GM12891 (cell line): ENCODE measurements at regions not wholly inside any gene's neighbourhood (a gene's known extent, or its start where the extent isn't known, plus 50 kb on each side); places are given as distances from the start of the nearest gene placed in this dataset.
A peak's percentile ranks its signal among the peaks of the same experiment; 100 is the strongest.

Source experiments
- DNase-seq: peaks from one replicate; pipeline ENCODE4 v3.0.0; 2011; ENCODE audit warnings: low spot score; ENCODE audit not compliant: insufficient read length
- FAIRE-seq: peaks from 2 replicates; lab custom pipeline; 2011; peaks lifted over from hg19 to GRCh38; lab: Jason Lieb, UNC
- PAX5 ChIP-seq: IDR thresholded peaks from 2 replicates; pipeline ENCODE4 v1.6.1; 2011; ENCODE audit warnings: low read length, moderate library complexity, mild to moderate bottlenecking; ENCODE audit not compliant: insufficient read depth, severe bottlenecking
- POLR2A ChIP-seq: IDR thresholded peaks from 2 replicates; pipeline ENCODE4 v1.6.1; 2011; ENCODE audit warnings: low read depth, low read length, control low read depth
- POLR2AphosphoS5 ChIP-seq: IDR thresholded peaks from 2 replicates; pipeline ENCODE4 v1.6.1; 2011; ENCODE audit warnings: low read depth, low read length, control low read depth
- POU2F2 ChIP-seq: IDR thresholded peaks from 2 replicates; pipeline ENCODE4 v1.6.1; 2011; ENCODE audit warnings: low read depth, mild to moderate bottlenecking, control low read depth, low read length, moderate library complexity
- SPI1 ChIP-seq: IDR thresholded peaks from 2 replicates; pipeline ENCODE4 v1.6.1; 2011; ENCODE audit warnings: low read depth, low read length, control low read depth
- TAF1 ChIP-seq: IDR thresholded peaks from 2 replicates; pipeline ENCODE4 v1.6.1; 2011; ENCODE audit warnings: low read depth, low read length, control low read depth

DNA sequence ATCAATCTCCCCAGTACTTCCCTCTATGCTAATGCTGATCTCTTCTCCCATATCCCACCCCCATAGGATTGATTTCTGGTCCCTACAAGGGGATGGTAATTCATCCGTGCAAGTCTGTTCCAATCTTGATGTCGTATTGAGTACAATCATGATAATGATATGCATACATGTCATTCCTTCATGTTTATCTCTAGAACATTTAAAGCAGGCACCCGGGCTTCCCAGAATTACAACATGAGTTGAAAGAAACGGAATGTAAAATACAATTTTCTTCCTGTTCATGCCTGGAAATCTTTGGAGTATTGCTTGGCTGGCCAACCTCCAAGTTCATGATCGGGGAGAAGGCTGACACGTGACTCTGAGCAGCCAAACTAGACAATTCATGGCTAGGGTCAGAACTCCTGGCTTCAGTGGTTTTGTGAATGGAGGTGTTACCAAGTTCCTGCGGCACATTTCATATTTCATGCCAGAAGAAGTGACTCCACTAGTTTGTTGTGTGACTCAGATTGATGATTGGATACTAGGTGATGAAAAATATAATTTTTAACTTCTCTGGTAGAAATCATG, 66.6 kb downstream of the C9orf152 start:
- FAIRE-seq (no peak), DNase-seq (no peak)
- TF ChIP-seq SPI1 (no peak), TAF1 (no peak)

DNA sequence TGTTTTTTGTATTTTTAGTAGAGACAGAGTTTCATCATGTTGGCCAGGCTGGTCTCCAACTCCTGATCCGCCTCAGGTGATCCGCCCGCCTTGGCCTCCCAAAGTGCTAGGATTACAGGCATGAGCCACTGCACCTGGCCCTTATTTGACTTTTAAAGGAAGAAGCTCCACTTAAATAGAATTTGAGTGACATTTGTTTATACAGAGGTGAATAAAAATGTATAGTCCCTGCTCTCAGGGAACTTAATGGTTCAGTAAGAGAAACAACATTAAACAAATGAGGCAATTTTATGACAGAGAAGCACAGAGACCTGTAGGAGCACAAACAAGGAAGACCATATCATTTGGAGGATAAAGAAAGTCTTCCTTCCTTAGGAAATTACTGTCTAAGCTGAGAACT, 65.7 kb downstream of the C9orf152 start:
- TF ChIP-seq PAX5 (no peak), SPI1 (no peak), POLR2A (no peak), POLR2AphosphoS5 (no peak), POU2F2 (no peak), TAF1 (no peak)
- peak; percentile 41 for FAIRE-seq
- no peak for DNase-seq

DNA sequence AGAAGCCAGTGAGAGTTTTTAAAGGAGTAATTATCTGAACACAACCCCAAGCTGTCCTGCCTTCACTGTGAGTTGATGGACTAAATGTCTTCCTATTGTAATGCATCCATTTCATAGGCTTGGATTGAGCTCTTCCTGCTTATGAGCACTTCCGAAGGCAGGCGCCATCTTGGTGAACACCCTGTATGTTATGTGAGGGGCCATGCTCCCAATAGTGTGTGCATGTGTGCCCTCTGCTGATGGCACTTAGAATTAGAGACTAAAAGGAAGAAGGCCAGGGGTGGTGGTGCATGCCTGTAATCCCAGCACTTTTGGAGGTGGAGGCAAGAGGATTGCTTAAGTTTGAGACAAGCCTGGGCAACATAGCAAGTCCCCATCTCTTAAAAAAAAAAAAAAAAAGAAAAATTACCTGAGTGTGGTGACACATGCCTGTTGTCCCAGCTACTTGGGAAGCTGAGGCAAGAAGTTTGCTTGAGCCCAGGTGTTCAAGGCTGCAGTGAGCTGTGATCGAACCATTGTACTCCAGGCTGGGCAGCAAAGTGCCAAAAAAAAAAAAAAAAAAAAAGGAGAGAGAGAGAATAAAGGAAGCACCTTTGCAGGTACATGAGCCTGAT, 65.0 kb downstream of the C9orf152 start:
- FAIRE-seq: peak; percentile 74
- TF ChIP-seq POLR2A: no peak
- TF ChIP-seq POU2F2: no peak
- no peak for TF ChIP-seq SPI1
- TF ChIP-seq POLR2AphosphoS5: no peak
- DNase-seq: no peak

DNA sequence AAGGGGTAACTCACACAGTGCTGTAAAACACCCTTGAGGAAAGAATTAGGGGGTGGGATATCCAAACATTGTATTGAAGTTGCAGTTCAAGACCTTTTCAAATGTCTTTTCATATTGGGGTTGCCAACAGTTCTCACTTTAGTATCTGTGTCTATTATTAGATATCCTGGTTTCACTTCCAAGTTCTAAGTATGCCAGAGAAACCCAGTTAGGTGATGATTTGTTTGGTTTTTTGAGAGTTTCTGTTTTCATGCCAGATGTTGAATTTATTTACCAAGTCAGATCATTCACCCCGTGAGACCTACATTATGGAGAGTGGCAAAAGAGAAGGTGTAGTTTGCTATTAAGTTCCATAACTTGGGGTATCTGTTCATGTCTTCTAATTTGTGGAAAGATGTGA, 64.5 kb downstream of the C9orf152 start:
- DNase-seq: no peak
- TF ChIP-seq POLR2A (no peak), PAX5 (no peak), SPI1 (peak; percentile 72), TAF1 (no peak), POLR2AphosphoS5 (no peak), POU2F2 (no peak)
- FAIRE-seq: no peak

DNA sequence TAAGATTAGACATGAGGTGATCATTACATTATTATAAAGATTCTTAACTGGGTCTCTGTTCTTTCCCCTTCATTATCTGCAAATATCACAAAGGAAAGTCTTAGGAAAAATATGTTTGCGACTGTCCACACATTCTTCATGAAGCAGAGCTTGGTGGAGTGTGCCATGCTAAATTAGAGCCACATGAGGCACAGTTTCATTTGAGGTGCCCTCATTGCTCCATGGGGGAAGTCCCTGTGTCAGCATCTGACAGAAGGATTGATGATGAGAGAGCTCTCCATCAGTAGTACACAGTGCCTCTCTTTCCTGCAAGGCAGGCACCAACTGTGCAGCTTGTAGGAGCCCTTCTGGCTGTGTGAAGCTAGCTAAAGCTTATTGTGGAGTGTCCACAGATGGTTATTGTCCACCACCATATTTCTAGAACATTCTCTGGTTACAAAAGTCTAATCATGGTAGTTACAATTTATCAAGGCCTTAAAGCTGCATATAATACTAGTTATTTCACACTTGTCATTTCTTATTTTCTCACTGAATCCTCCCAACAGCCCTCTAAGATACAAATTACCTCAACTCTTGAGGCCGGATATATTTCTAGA, 63.9 kb downstream of the C9orf152 start:
- FAIRE-seq (peak; percentile 90), DNase-seq (no peak)
- no peak for TF ChIP-seq PAX5
- no peak for TF ChIP-seq SPI1
- no peak for TF ChIP-seq POLR2A
- TF ChIP-seq POU2F2: no peak
- TF ChIP-seq POLR2AphosphoS5: no peak

DNA sequence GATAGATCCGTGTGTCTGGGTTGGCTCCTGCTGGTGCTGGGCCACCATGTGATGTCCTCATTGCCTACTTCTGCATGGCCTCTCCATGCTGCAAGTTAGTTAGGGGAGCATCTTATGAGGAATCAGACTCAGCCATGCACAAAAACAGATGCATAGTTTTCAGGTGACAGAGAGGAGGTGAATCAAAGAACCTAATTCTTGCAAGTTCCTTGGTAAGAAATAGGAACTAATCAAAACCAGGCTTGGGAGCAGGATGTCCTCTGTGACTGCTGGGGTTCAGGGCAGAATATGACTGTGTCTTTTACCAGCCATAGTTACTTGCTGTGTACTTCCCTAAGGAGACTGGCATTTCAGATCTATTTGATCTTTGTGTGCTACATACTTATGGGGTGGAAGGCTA, 61.6 kb downstream of the C9orf152 start:
- DNase-seq (no peak), FAIRE-seq (peak; percentile 26)
- TF ChIP-seq SPI1: no peak
- no peak for TF ChIP-seq POLR2A
- no peak for TF ChIP-seq POU2F2
- no peak for TF ChIP-seq POLR2AphosphoS5
- no peak for TF ChIP-seq PAX5
- TF ChIP-seq TAF1: no peak

DNA sequence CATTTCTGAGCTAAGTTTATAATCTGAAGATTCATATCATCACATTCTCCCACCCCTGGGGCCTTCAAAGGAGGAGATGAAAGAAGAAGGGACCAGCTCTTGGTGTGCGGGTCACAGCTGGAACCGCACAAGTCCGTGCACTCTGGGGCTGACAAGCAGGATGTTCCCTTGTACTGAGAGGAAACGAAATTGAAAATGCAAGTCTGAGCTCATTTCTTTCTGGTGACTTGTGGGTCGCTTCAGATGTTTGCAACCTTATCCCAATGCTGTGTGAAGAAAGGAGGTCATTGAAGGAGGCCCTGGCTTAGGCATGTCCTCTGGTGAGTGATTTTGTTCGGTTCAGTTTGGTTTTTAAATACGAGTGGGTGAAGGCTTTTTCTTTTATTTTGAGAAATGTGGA, 59.6 kb downstream of the C9orf152 start:
- TF ChIP-seq POLR2A (peak; percentile 54; the same call in 1 of the 2 replicates), SPI1 (peak; percentile 76), POU2F2 (peak; percentile 57; the same call in 1 of the 2 replicates), POLR2AphosphoS5 (peak; percentile 61; the same call in 1 of the 2 replicates), PAX5 (no peak), TAF1 (0 out of 2 replicates have a peak, but pooled peaks have one; percentile 15)
- FAIRE-seq (peak; percentile 77), DNase-seq (no peak)

DNA sequence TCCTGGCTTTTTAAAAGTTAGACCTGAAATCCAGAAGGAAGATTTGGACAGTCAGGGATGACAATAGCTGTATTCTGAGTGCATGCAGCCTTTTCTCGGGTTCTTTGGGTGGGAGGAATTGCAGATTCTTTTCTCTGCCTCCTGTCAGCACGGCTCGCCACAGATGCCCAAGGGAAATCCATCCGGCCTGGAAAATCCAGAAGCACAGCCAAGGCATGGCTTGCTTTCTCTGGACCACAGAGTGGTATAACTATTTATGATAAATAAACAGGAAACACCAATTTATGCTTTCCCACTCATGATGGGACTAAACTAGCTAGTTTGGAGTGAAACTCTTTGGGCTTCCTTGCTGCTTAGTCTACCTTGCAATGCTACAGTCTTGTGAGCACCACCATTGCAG, 59.1 kb downstream of the C9orf152 start:
- TF ChIP-seq PAX5 (no peak), POU2F2 (no peak), POLR2AphosphoS5 (no peak), TAF1 (no peak), SPI1 (no peak), POLR2A (no peak)
- no peak for DNase-seq
- FAIRE-seq: peak; percentile 71
